Activated CD4-positive, alpha-beta memory T cell treated with anti-CD3 and anti-CD28 coated beads for 36 hours (primary cell): ENCODE measurements at regions not wholly inside any gene's neighbourhood (a gene's known extent, or its start where the extent isn't known, plus 50 kb on each side); places are given as distances from the start of the nearest gene placed in this dataset.

Source experiments
- CTCF ChIA-PET: fragments of 350-600 bp; sonication (Branson Sonifier 250); formaldehyde crosslinking; loops from one replicate; lab custom pipeline; 2021; ENCODE audit warnings: antibody characterized with exemption, inconsistent platforms; lab: Charles Lee
- POLR2A ChIA-PET: fragments of 350-600 bp; sonication (Branson Sonifier 250); formaldehyde crosslinking; loops from one replicate; lab custom pipeline; 2021; ENCODE audit warnings: antibody characterized with exemption; lab: Charles Lee
- DNase-seq: peaks from one replicate; pipeline ENCODE4 v3.0.0-alpha.2; 2020
- H3K27ac Mint-ChIP-seq: one replicate; pipeline ENCODE4 v1.8.0; 2021; ENCODE audit warnings: mixed read lengths
- H3K27me3 Mint-ChIP-seq: one replicate; pipeline ENCODE4 v1.8.0; 2021; ENCODE audit warnings: mixed read lengths
- H3K36me3 Mint-ChIP-seq: one replicate; pipeline ENCODE4 v1.8.0; 2021; ENCODE audit warnings: mixed read lengths
- H3K4me1 Mint-ChIP-seq: one replicate; pipeline ENCODE4 v1.8.0; 2021; ENCODE audit warnings: low read depth, mixed read lengths
- H3K4me3 Mint-ChIP-seq: one replicate; pipeline ENCODE4 v1.8.0; 2021; ENCODE audit warnings: mild to moderate bottlenecking, mixed read lengths
- H3K9me3 Mint-ChIP-seq: one replicate; pipeline ENCODE4 v1.8.0; 2021; ENCODE audit warnings: mixed read lengths
- intact Hi-C: fragments of 100-400 bp; cut with micrococcal nuclease; formaldehyde crosslinking; loops from one replicate; pipeline ENCODE4 v1.15.1; 2023

DNA sequence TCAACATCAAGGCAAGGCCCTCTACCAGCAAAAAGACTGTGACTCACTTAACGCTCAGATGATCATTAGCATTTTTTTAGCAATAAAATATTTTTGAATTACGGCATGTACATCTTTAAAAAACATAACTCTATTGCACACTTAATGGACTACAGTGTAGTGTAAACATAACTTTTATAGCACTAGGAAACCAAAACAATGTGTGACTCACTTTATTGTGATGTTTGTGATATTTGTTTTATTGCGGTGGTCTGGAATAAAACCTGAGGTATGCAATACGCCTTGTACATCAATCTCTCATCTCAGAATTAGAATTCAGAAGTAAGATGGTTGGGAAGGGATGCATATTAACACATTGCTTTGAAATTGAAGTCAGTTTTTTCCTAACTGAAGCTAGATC, 106.9 kb upstream of the PTCH1 start:
- CTCF ChIA-PET = no interaction called here
- Mint-ChIP-seq H3K4me1 (peaks cover 17% of the 10 kb centered on the region), H3K9me3 (peaks cover 6% of the 10 kb centered on the region), H3K4me3 (no peak overlapping the region), H3K27me3 (peaks cover 2% of the 10 kb centered on the region), H3K36me3 (peaks cover 2% of the 10 kb centered on the region), H3K27ac (no peak overlapping the region)
- DNase-seq = no peak
- POLR2A ChIA-PET = no interaction called here
- intact Hi-C loops = no loop called here

DNA sequence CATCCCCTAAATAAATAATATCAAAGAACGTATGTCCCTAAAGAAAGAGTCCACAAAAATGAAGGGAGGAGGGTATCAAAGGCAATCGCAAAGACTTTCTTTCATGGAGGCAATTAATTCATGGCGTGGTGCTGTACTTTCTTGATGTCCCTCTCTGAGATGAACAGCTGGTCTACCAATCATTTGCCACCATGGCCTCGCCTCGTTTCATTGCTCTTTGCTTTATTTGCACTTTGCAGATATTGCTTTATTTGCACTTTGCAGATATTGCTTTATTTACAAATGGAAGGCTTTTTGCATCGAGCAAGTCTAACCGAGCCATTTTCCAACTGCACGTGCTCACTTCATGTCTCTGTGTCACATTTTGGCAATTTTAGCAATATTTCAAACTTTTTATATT, 104.0 kb upstream of the PTCH1 start:
- ChIA-PET POLR2A (no interaction called here), CTCF (no interaction called here)
- peaks cover 1% of the 10 kb centered on the region for H3K4me1 Mint-ChIP-seq
- no peak overlapping the region for H3K27ac Mint-ChIP-seq
- intact Hi-C loops = no loop called here
- H3K27me3 Mint-ChIP-seq = peaks cover 3% of the 10 kb centered on the region
- DNase-seq = no peak
- H3K9me3 Mint-ChIP-seq = no peaks in the 10 kb centered on the region
- no peaks in the 10 kb centered on the region for H3K36me3 Mint-ChIP-seq
- H3K4me3 Mint-ChIP-seq = no peak overlapping the region

DNA sequence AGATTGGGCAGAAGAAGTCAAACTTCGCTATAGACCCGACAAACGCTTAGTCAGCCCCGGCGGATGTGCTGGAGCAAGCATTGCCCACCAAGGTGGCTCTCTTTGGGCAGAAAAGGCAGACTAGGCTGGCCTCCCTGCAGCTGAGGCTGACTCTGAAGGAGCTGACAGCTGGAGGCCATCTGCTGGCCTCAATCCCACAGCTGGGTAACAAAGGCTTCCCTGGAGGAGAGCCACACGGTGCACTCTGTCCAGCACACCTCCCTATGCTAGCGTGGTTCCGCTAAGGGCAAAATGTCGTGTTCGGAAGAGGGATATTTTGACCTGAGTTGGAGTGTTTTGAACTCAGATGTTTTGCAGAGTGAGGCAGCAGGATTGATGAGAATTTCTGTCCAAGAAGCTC, 103.5 kb upstream of the PTCH1 start:
- Mint-ChIP-seq H3K4me1 (peaks cover 1% of the 10 kb centered on the region), H3K9me3 (no peaks in the 10 kb centered on the region), H3K27me3 (peaks cover 3% of the 10 kb centered on the region), H3K27ac (no peak overlapping the region), H3K4me3 (no peak overlapping the region), H3K36me3 (no peaks in the 10 kb centered on the region)
- DNase-seq = no peak
- intact Hi-C loops = no loop called here
- POLR2A ChIA-PET = no interaction called here
- CTCF ChIA-PET = no interaction called here

DNA sequence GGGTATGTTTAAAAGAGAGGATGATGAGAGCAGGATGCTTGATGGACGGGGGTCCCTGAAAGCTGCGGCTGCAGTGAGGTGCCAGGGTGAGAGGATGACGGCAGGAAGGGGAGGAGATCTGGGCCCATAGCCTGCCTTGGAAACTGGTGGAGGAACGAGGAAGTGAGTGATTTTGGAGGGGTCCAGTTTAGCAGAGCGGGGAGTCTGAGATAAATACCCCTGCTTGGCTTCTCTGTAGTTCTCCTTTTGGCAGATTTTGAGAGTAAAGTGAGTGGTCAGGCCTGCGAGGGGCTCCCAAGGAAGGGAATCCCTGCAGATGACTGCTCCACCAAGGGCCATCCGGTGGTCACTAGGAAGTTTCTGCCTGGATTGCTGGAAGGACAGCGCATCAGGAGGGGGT, 98.5 kb upstream of the PTCH1 start:
- Mint-ChIP-seq H3K27me3 (peaks cover 12% of the 10 kb centered on the region), H3K27ac (no peak overlapping the region), H3K36me3 (no peaks in the 10 kb centered on the region), H3K4me1 (no peaks in the 10 kb centered on the region), H3K4me3 (no peak overlapping the region), H3K9me3 (no peaks in the 10 kb centered on the region)
- ChIA-PET CTCF (no interaction called here), POLR2A (no interaction called here)
- DNase-seq = no peak
- intact Hi-C loops = no loop called here

DNA sequence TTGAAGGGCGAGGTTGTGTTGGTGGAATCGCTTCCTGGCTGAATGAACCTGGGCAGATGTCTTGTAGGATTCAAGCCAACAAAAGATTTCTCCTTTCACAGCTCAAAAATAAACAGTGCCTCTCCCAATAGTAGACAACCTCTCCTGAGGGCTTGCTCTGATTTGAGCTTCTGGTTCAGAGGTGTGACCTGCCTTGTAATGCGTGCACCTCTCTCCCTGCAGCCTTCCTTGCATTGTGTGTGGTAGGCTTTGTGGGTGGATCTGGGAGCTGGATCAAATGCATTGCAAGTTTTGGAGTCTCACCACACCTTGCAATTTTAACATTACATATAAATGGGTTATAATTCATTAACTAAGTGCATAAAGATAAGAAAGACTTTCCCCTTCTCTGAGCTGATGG, 96.9 kb upstream of the PTCH1 start:
- H3K27ac Mint-ChIP-seq = no peak overlapping the region
- POLR2A ChIA-PET = no interaction called here
- DNase-seq = no peak
- no peaks in the 10 kb centered on the region for H3K36me3 Mint-ChIP-seq
- no peak overlapping the region for H3K4me3 Mint-ChIP-seq
- H3K27me3 Mint-ChIP-seq = peaks cover 12% of the 10 kb centered on the region
- CTCF ChIA-PET = no interaction called here
- intact Hi-C loops = no loop called here
- no peaks in the 10 kb centered on the region for H3K4me1 Mint-ChIP-seq
- no peaks in the 10 kb centered on the region for H3K9me3 Mint-ChIP-seq

DNA sequence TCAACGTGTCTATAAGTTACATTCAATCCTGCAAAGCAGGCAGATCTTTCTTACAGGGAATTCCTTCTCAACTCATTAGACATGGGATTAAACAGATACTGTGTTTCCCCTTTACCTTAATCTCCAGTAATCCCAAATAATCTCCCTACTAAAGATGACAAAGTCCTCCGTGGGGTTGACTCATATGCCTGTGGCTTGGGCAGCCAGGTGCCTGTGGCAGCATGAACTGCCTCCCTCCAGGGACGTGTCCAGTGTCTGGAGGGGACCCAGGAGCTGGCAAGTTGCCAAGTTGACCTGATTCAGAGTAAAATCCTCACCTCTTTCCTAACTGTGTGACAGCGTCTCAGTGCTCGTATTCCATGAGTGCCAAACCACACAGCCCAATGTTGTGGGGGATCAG, 94.6 kb upstream of the PTCH1 start:
- Mint-ChIP-seq H3K27me3 (peaks cover 12% of the 10 kb centered on the region), H3K9me3 (no peaks in the 10 kb centered on the region), H3K4me1 (no peaks in the 10 kb centered on the region), H3K36me3 (no peaks in the 10 kb centered on the region), H3K27ac (no peak overlapping the region), H3K4me3 (no peak overlapping the region)
- DNase-seq = no peak
- POLR2A ChIA-PET = no interaction called here
- intact Hi-C loops = no loop called here
- CTCF ChIA-PET = no interaction called here

DNA sequence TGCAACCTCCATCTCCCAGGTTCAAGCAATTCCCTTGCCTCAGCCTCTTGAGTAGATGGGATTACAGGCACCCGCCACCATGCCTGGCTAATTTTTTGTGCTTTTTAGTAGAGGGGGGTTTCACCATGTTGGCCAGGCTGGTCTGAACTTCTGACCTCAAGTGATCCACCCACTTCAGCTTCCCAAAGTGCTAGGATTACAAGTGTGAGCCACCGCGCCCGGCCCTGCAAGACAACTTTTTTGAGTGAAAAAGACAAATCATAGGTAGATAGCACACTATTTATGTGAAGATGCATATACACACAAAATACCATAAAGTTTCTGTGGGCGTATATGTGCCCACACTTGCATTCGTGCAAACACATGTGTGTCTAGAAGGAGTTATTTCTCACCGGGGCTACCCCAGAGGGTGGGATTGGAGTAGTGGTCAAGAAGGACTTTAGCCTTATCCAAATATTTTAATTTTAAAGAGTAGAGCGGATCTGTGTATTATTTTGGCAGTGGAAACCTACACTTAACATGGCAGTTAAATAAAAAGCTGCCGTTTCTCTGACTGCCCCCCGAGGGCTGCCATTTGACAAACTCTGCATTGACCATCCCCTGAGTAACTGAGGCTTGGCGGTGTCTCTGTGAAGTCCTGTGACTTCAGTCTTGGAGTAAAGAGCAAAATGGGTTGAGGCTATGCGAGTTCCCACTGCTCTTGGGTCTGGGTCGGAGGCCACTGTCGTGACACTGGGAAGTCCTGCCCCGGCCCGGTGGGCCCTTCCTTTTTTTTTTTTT, 93.4 kb upstream of the PTCH1 start:
- H3K36me3 Mint-ChIP-seq = no peaks in the 10 kb centered on the region
- H3K4me1 Mint-ChIP-seq = no peaks in the 10 kb centered on the region
- no peak overlapping the region for H3K27ac Mint-ChIP-seq
- no peak for DNase-seq
- intact Hi-C loops = no loop called here
- no peaks in the 10 kb centered on the region for H3K9me3 Mint-ChIP-seq
- no peak overlapping the region for H3K4me3 Mint-ChIP-seq
- H3K27me3 Mint-ChIP-seq = peaks cover 10% of the 10 kb centered on the region
- CTCF ChIA-PET = no interaction called here
- POLR2A ChIA-PET = no interaction called here

DNA sequence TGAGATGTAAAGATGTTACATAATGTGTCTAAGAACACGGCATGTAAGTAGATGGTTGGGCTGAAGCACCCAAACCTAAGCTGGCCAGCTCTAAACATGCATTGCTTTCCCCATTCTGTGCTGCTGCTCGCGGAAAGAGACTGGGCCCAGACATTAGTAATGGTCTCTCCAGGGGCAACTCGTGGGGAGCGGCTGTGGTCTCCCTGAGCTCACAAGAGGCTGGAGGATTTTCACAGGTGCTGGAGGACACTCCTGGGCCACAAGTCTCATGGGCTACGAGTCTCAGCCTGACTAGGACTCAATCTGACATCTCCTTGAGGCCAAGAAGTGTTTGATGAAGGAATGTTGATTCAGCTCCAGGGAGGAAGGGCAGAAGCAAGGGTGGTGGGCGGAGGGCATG, 92.7 kb upstream of the PTCH1 start:
- no peak overlapping the region for H3K27ac Mint-ChIP-seq
- intact Hi-C loops = no loop called here
- H3K4me3 Mint-ChIP-seq = no peak overlapping the region
- ChIA-PET CTCF (no interaction called here), POLR2A (no interaction called here)
- H3K4me1 Mint-ChIP-seq = no peaks in the 10 kb centered on the region
- no peaks in the 10 kb centered on the region for H3K36me3 Mint-ChIP-seq
- H3K9me3 Mint-ChIP-seq = no peaks in the 10 kb centered on the region
- no peak for DNase-seq
- peaks cover 5% of the 10 kb centered on the region for H3K27me3 Mint-ChIP-seq

DNA sequence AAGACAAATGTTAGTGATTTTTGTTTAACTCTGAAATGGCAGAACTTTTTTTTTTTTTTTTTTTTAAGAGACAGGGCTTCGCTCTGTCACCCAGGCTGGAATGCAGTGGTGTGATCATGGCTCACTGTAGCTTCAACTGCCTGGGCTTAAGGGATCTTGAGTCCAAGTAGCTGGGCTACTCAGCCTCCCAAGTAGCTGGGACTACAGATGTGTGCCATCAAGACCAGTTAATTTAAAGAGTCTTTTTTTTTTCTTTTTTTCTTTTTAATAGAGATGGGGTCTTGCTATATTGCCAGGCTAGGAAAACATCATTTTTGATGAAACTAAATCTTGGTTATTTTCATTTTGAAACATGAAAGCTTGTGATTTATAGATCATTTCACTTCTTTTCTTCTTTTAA, 91.6 kb upstream of the PTCH1 start:
- ChIA-PET POLR2A (no interaction called here), CTCF (no interaction called here)
- intact Hi-C loops = no loop called here

DNA sequence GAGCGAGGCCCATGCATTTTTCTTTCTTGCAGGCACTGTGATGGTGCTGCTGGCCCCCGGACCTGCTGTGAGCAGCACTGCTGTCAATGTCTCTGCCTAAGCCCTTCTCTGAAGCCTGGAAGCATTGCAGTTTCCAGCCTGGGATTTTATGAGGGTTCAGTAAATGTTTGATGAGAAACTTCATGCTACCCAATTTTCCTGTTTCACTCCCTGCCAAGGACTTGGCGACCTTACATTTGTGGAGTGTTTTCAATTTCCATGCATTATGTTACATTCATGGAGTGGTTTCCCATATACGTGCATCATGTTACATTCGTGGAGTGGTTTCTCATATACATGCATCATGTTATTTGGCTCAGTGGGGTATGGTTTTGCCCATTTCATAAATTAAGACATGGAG, 90.7 kb upstream of the PTCH1 start:
- no peaks in the 10 kb centered on the region for H3K36me3 Mint-ChIP-seq
- H3K27me3 Mint-ChIP-seq = no peaks in the 10 kb centered on the region
- POLR2A ChIA-PET = no interaction called here
- H3K9me3 Mint-ChIP-seq = no peaks in the 10 kb centered on the region
- intact Hi-C loops = no loop called here
- no peak overlapping the region for H3K27ac Mint-ChIP-seq
- DNase-seq = no peak
- no peaks in the 10 kb centered on the region for H3K4me1 Mint-ChIP-seq
- H3K4me3 Mint-ChIP-seq = no peak overlapping the region
- CTCF ChIA-PET = no interaction called here

More for the DNA sequence above, 91.6 kb upstream of the PTCH1 start:
- H3K9me3 Mint-ChIP-seq = no peaks in the 10 kb centered on the region
- H3K27me3 Mint-ChIP-seq = peaks cover 2% of the 10 kb centered on the region
- no peak for DNase-seq
- no peak overlapping the region for H3K27ac Mint-ChIP-seq
- no peak overlapping the region for H3K4me3 Mint-ChIP-seq
- H3K36me3 Mint-ChIP-seq = no peaks in the 10 kb centered on the region
- H3K4me1 Mint-ChIP-seq = no peaks in the 10 kb centered on the region

DNA sequence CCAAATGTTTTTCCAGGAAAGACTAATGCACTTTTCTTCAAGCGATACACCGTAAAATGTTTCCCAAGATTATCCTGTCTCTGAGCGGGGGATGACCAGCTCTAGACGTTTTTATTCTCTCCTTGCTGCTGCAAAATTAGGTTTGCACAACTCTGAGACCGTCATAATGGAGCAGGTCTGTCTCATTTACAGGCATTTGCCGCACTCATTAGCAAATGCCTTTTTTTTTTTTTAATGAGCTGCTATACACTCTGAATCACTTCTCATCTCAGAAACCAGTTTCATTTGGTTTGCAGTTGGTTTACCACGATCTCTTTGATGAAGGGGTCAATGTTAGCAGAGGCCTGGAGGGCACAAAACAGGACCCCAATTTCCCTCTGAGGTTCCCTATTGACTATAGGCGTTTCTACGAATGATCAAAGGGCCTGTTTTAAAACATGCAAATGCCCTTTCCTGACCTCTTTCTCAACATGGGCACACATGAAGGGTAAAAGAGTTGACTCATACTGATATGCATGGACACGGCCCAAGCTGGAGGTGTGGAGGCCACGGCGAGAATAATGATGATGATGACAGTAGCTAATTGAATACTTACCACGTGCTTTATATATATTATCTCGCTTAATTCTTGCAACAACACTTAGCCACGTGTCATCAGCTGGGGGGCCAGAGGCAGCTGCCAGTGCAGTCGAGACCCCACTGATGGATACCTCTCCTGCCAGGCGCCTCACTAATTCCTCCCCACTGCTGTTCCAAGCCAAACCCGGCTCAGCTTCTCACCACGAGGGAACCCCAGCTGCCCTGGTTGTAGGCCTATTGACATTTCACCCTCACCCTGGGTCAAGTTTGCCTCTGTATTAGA, 89.9 kb upstream of the PTCH1 start:
- intact Hi-C loops = no loop called here
- DNase-seq = no peak
- ChIA-PET POLR2A (no interaction called here), CTCF (no interaction called here)
- no peaks in the 10 kb centered on the region for H3K4me1 Mint-ChIP-seq
- no peaks in the 10 kb centered on the region for H3K36me3 Mint-ChIP-seq
- no peak overlapping the region for H3K27ac Mint-ChIP-seq
- H3K27me3 Mint-ChIP-seq = no peaks in the 10 kb centered on the region
- no peaks in the 10 kb centered on the region for H3K9me3 Mint-ChIP-seq
- H3K4me3 Mint-ChIP-seq = no peak overlapping the region

DNA sequence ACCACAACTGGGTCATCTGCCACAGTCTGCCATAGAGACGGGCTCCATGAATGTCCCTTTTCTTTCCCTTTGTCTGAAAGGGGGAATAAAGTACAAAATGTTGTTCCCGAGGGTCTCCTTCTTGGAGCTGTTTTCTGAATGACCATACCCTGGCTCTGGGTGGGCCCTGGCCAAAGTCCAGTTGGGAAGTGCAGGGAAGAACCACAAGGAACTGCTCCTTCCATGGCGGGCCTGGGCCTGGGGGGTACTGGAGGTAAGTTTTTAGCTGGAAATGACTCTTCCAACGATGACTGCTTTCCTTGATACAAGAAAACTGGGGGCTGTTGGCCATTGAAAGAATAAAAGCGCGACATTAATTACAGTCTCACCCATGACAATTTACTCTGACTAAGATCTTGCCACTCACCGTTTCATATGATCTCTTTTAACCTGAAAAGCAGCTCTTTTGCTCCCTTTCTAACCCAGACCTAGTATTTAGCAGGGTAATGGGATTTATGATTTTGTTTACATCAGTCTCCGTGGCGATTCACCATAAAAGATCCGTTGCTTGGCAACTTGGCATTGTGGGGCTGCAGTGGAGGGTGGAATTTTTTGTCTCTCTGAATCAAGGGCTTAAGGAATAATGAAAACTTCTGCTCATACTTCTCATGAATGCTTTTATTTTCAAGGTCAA, 89.2 kb upstream of the PTCH1 start:
- DNase-seq = no peak
- no peaks in the 10 kb centered on the region for H3K36me3 Mint-ChIP-seq
- ChIA-PET POLR2A (no interaction called here), CTCF (no interaction called here)
- H3K4me1 Mint-ChIP-seq = no peaks in the 10 kb centered on the region
- no peaks in the 10 kb centered on the region for H3K27me3 Mint-ChIP-seq
- H3K4me3 Mint-ChIP-seq = no peak overlapping the region
- H3K9me3 Mint-ChIP-seq = no peaks in the 10 kb centered on the region
- intact Hi-C loops = no loop called here
- H3K27ac Mint-ChIP-seq = no peak overlapping the region
